ENCODE measurements at regions not wholly inside any gene's neighbourhood (a gene's known extent, or its start where the extent isn't known, plus 50 kb on each side); places are given as distances from the start of the nearest gene placed in this dataset.

DNA sequence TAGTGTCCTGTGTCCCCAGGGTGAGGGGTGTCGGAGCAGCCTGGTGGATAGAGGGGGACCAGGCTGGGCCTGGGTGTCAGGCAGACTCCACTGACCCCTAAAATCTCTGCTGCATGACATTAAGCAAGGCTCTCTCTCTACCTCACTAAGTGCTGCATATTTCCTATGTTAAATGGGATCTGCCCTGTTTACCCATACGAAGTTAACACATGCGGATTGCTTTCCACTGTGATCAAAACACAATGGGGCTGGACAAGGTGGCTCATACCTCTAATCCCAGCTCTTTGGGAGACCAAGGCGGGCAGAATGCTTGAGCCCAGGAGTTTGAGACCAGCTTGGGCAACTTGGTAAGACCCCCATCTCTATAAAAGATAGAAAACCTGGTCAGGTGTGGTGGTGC is 426.2 kb downstream of the MIAT start:
- no peaks in the 10 kb centered on the region for H3K36me3 ChIP-seq (ENCODE audit: control insufficient read depth, insufficient read depth, low read length)
- no peak overlapping the region for H3K4me3 ChIP-seq (ENCODE audit: low read depth, low read length)
- TF ChIP-seq, protein P1, sequence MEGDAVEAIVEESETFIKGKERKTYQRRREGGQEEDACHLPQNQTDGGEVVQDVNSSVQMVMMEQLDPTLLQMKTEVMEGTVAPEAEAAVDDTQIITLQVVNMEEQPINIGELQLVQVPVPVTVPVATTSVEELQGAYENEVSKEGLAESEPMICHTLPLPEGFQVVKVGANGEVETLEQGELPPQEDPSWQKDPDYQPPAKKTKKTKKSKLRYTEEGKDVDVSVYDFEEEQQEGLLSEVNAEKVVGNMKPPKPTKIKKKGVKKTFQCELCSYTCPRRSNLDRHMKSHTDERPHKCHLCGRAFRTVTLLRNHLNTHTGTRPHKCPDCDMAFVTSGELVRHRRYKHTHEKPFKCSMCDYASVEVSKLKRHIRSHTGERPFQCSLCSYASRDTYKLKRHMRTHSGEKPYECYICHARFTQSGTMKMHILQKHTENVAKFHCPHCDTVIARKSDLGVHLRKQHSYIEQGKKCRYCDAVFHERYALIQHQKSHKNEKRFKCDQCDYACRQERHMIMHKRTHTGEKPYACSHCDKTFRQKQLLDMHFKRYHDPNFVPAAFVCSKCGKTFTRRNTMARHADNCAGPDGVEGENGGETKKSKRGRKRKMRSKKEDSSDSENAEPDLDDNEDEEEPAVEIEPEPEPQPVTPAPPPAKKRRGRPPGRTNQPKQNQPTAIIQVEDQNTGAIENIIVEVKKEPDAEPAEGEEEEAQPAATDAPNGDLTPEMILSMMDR (IDR thresholded peaks at IDR 0.05; ENCODE audit: insufficient read depth, low read length, poor library complexity, severe bottlenecking), result no peak
- H3K27me3 ChIP-seq (ENCODE audit: control insufficient read depth, insufficient read depth, low read length), result peaks cover 15% of the 10 kb centered on the region
- DNase-seq (ENCODE audit: low read depth), result no peak

DNA sequence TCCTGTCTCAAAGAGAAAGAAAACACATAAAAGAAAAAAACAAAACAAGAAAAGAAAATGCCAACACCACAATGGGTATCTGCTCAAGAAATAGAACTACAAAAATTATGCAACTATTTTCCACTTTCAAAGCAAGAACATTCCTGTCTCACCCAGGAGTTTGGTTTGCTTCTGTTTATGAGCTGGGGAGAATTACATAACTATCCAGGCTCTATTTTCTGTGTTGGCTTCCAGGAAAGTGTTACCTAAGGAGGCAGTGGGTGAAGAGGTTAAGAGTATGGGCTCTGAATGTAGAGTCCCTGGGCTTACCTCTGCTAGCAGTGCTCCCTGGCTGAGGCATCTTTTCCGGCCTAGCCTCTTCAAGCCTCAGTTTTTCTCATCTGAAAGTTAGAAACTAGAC is 426.7 kb downstream of the MIAT start:
- Histone ChIP-seq H3K27me3 (ENCODE audit: control insufficient read depth, insufficient read depth, low read length) (peaks cover 16% of the 10 kb centered on the region), H3K36me3 (ENCODE audit: control insufficient read depth, insufficient read depth, low read length) (no peaks in the 10 kb centered on the region), H3K4me3 (ENCODE audit: low read depth, low read length) (no peak overlapping the region)
- TF ChIP-seq, protein P1 (IDR thresholded peaks at IDR 0.05; ENCODE audit: insufficient read depth, low read length, poor library complexity, severe bottlenecking), result no peak
- no peak for DNase-seq (ENCODE audit: low read depth)

DNA sequence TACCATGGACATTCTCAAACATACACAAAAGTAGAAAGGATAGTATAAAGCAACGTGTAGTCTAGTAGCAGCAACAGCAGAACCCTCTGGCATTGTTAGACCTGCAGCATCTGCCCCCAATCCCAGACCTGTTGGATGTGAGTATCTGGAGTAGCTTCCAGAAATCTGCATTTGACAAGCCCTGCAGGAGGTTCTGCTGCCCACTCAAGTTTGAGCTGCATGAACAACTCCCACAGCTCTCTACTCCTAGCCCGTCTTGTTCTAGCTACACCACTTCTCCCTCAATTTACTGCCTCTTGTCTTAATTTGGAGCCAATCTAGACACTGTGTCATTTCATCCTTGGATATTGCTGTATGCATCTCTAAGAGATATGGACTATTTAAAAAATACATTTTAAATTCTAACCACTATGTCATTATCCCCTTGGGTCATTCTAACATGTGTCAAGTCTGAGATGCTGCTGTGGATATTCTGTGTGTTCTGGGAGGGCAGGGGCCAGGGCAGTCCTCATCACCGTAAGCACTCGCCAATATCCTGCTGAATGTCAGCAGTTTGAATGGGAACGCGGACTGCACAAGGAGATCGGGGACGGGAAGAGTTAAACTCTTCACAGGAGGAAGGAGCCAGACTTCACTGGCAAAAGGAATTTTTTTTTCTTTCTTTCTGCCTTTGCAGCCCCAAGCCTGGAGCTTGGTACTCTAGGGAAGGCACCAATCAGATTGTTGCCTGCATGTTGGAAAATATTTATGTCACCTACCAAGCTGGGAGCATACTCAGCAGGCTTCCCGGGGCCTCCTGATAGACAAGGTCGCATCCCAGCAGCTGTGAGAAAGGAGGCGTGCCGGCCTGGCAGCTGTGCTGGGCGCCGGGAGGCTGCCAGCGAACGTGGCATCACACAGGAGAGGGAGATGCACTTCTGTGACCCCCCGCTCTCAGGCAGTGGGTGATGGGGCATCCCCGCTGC is 429.0 kb downstream of the MIAT start:
- TF ChIP-seq, protein P1 (IDR thresholded peaks at IDR 0.05; ENCODE audit: insufficient read depth, low read length, poor library complexity, severe bottlenecking), result no peak
- no peak for DNase-seq (ENCODE audit: low read depth)
- Histone ChIP-seq H3K36me3 (ENCODE audit: control insufficient read depth, insufficient read depth, low read length) (no peaks in the 10 kb centered on the region), H3K27me3 (ENCODE audit: control insufficient read depth, insufficient read depth, low read length) (peaks cover 25% of the 10 kb centered on the region), H3K4me3 (ENCODE audit: low read depth, low read length) (no peak overlapping the region)

DNA sequence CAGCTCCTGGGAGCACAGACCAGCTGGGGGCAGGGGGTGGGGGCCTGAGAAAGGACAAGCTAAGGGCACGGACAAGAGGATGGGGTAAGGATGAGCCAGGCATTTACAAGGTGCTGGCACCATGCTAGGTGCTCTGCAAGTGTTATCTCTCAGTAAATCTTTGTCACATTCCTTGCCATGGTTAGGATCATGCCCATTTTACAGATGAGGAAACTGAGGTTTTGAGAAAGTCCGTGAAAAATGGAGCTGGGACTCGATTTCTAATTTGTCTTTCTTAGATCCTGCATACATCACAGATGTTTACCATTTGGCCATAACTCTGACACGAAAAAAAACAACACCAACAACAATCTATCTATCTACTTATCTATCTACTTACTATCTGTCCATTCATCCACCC is 429.7 kb downstream of the MIAT start:
- Histone ChIP-seq H3K27me3 (ENCODE audit: control insufficient read depth, insufficient read depth, low read length) (peaks cover 27% of the 10 kb centered on the region), H3K36me3 (ENCODE audit: control insufficient read depth, insufficient read depth, low read length) (no peaks in the 10 kb centered on the region), H3K4me3 (ENCODE audit: low read depth, low read length) (no peak overlapping the region)
- no peak for DNase-seq (ENCODE audit: low read depth)
- TF ChIP-seq, protein P1 (IDR thresholded peaks at IDR 0.05; ENCODE audit: insufficient read depth, low read length, poor library complexity, severe bottlenecking), result no peak

DNA sequence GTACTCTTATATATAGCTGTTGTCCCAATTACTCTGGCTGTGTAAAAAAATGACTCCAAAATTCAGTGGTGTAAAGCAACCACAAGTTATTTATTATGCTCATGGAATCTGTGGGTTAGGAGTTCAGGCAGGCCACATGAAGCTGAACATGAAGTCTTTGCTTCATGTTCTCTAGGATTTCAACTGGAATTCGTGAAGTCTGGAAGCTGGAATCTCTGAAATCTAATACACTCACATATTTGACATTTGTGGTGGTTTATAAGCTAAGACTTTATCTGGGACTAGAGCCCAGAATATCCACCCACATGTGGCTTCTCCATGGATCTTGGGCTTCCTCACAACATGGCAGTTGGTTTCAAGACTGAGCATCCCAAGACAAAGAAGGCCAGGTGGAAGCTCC is 430.6 kb downstream of the MIAT start:
- no peak for DNase-seq (ENCODE audit: low read depth)
- TF ChIP-seq, protein P1 (IDR thresholded peaks at IDR 0.05; ENCODE audit: insufficient read depth, low read length, poor library complexity, severe bottlenecking), result no peak
- H3K4me3 ChIP-seq (ENCODE audit: low read depth, low read length), result no peak overlapping the region
- H3K36me3 ChIP-seq (ENCODE audit: control insufficient read depth, insufficient read depth, low read length), result no peaks in the 10 kb centered on the region
- H3K27me3 ChIP-seq (ENCODE audit: control insufficient read depth, insufficient read depth, low read length), result peaks cover 29% of the 10 kb centered on the region

All from kidney epithelial cell (primary cell).